Prostate gland (tissue), 2 donors: ENCODE measurements at regions not wholly inside any gene's neighbourhood (a gene's known extent, or its start where the extent isn't known, plus 50 kb on each side); places are given as distances from the start of the nearest gene placed in this dataset.

Experiments used
- DNase-seq: peaks from one replicate; pipeline ENCODE4 v3.0.0-alpha.2; 2019; ENCODE audit warnings: low spot score
- H3K27ac ChIP-seq, 2 donors: fragments of 200-600 bp; sonication (generic); 2 replicates each; pipeline ENCODE4 v1.5.1; 2017 to 2019
- H3K27me3 ChIP-seq: fragments of 200-600 bp; sonication (generic); replicated peaks from 2 replicates; pipeline ENCODE4 v1.5.1; 2019; ENCODE audit not compliant: insufficient read depth
- H3K36me3 ChIP-seq, 2 donors: fragments of 200-600 bp; sonication (generic); 1 replicate in 1 of 2; 2 replicates in 1 of 2; pipeline versions ENCODE4 v1.5.1 to v1.8.1; 2017 to 2019
- H3K4me1 ChIP-seq: fragments of 200-600 bp; sonication (generic); replicated peaks from 2 replicates; pipeline ENCODE4 v1.5.1; 2019
- H3K4me3 ChIP-seq, 2 donors: fragments of 200-600 bp; sonication (generic); 2 replicates each; pipeline ENCODE4 v1.5.1; 2017 to 2019
- H3K9me3 ChIP-seq: fragments of 200-600 bp; sonication (generic); 2 replicates; pipeline ENCODE4 v1.5.1; 2017
- CTCF ChIP-seq, 4 experiments: fragments of 200-600 bp in 2 of 4; fragments of 450-650 bp in 2 of 4; sonication (generic) in 2 of 4; IDR thresholded peaks; 1 replicate in 3 of 4; 2 replicates in 1 of 4; pipeline ENCODE4 v1.5.1; 2016 to 2019; ENCODE audit warnings: antibody characterized with exemption in 4 of 4, mild to moderate bottlenecking in 2 of 4, moderate library complexity in 2 of 4
- POLR2A ChIP-seq: fragments of 450-650 bp; IDR thresholded peaks from one replicate; pipeline ENCODE4 v1.6.1; 2016; ENCODE audit warnings: antibody characterized with exemption, mild to moderate bottlenecking
- POLR2AphosphoS5 ChIP-seq: sonication (generic); formaldehyde crosslinking; IDR thresholded peaks from one replicate; pipeline ENCODE4 v1.6.1; 2017; ENCODE audit warnings: antibody characterized with exemption
- WGBS: methylation state at CpG from one replicate; pipeline ENCODE4 v1.1.5; 2018; 5-methylcytosine and 5-hydroxymethylcytosine counted together
- intact Hi-C: fragments of 100-400 bp; cut with DNase I; formaldehyde crosslinking; loops from one replicate; pipeline ENCODE4 v1.14.2; 2022

- H3K4me3 ChIP-seq, result no peak overlapping the region
- no peaks in the 10 kb centered on the region for H3K36me3 ChIP-seq
- DNase-seq, result no peak
- intact Hi-C loops, result no loop called here
- H3K27me3 ChIP-seq, result no peaks in the 10 kb centered on the region
- WGBS, result 88% methylated on average over 5 of the region's 5 CpGs
- H3K27ac ChIP-seq, result no peak overlapping the region
- no peaks in the 10 kb centered on the region for H3K9me3 ChIP-seq
- TF ChIP-seq POLR2A (no peak), POLR2AphosphoS5 (no peak), CTCF (IDR thresholded peaks at IDR 0.05) (no peak)
- H3K4me1 ChIP-seq, result no peaks in the 10 kb centered on the region
Observed at GRCh38 chr16:73966851-73967250, 329.8 kb upstream of the PSMD7 start.

- H3K36me3 ChIP-seq, result no peaks in the 10 kb centered on the region
- TF ChIP-seq POLR2AphosphoS5 (no peak), CTCF (IDR thresholded peaks at IDR 0.05) (no peak), POLR2A (no peak)
- no peak for DNase-seq
- intact Hi-C loops, result no loop called here
- no peak overlapping the region for H3K27ac ChIP-seq
- H3K9me3 ChIP-seq, result no peaks in the 10 kb centered on the region
- no peaks in the 10 kb centered on the region for H3K4me1 ChIP-seq
- 87% methylated on average over 3 of the region's 3 CpGs for WGBS
- H3K4me3 ChIP-seq, result no peak overlapping the region
- no peaks in the 10 kb centered on the region for H3K27me3 ChIP-seq
Observed at GRCh38 chr16:73965591-73965990, 331.0 kb upstream of the PSMD7 start.

GRCh38 chr16:73956587-73957494 is 339.8 kb upstream of the PSMD7 start:
- intact Hi-C loops, result no loop called here
- Histone ChIP-seq H3K27me3 (no peaks in the 10 kb centered on the region), H3K36me3 (no peaks in the 10 kb centered on the region), H3K4me3 (no peak overlapping the region), H3K27ac (no peak overlapping the region), H3K4me1 (no peaks in the 10 kb centered on the region), H3K9me3 (no peaks in the 10 kb centered on the region)
- TF ChIP-seq POLR2AphosphoS5 (no peak), CTCF (IDR thresholded peaks at IDR 0.05) (peak; percentile 24 to 65 (median 56))
- DNase-seq, result peak; percentile 49
- 38% methylated on average over 10 of the region's 10 CpGs for WGBS

- Histone ChIP-seq H3K36me3 (no peaks in the 10 kb centered on the region), H3K4me3 (no peak overlapping the region), H3K9me3 (no peaks in the 10 kb centered on the region), H3K27me3 (no peaks in the 10 kb centered on the region), H3K27ac (no peak overlapping the region), H3K4me1 (no peaks in the 10 kb centered on the region)
- intact Hi-C loops, result no loop called here
- TF ChIP-seq POLR2A, result no peak
- no peak for TF ChIP-seq POLR2AphosphoS5
- no peak for TF ChIP-seq CTCF (IDR thresholded peaks at IDR 0.05)
- WGBS, result 69% methylated on average over 11 of the region's 11 CpGs
- DNase-seq, result no peak
Observed at GRCh38 chr16:73955702-73956101, 340.9 kb upstream of the PSMD7 start.

GRCh38 chr16:73955255-73955654 is 341.4 kb upstream of the PSMD7 start:
- Histone ChIP-seq H3K9me3 (no peaks in the 10 kb centered on the region), H3K36me3 (no peaks in the 10 kb centered on the region), H3K4me1 (no peaks in the 10 kb centered on the region), H3K27me3 (no peaks in the 10 kb centered on the region), H3K27ac (no peak overlapping the region), H3K4me3 (no peak overlapping the region)
- 62% methylated on average over 1 of the region's 1 CpG for WGBS
- TF ChIP-seq POLR2AphosphoS5, result no peak
- TF ChIP-seq CTCF (IDR thresholded peaks at IDR 0.05), result no peak
- no peak for TF ChIP-seq POLR2A
- no peak for DNase-seq
- intact Hi-C loops, result no loop called here
